Esophagus squamous epithelium (tissue), 4 donors: ENCODE measurements at regions not wholly inside any gene's neighbourhood (a gene's known extent, or its start where the extent isn't known, plus 50 kb on each side); places are given as distances from the start of the nearest gene placed in this dataset.

Experiments used
- CTCF ChIP-seq, 6 experiments: fragments of 450-650 bp in 4 of 6; fragments of 200-600 bp in 2 of 6; sonication (generic) in 2 of 6; IDR thresholded peaks; one replicate each; pipeline ENCODE4 v1.5.1; 2016 to 2019; ENCODE audit warnings: antibody characterized with exemption in 6 of 6, mild to moderate bottlenecking in 4 of 6, moderate library complexity in 4 of 6
- POLR2A ChIP-seq, 4 donors: fragments of 450-650 bp; IDR thresholded peaks; one replicate each; pipeline ENCODE4 v1.6.1; 2017; ENCODE audit warnings: antibody characterized with exemption in 4 of 4, mild to moderate bottlenecking in 4 of 4, moderate library complexity in 3 of 4

DNA sequence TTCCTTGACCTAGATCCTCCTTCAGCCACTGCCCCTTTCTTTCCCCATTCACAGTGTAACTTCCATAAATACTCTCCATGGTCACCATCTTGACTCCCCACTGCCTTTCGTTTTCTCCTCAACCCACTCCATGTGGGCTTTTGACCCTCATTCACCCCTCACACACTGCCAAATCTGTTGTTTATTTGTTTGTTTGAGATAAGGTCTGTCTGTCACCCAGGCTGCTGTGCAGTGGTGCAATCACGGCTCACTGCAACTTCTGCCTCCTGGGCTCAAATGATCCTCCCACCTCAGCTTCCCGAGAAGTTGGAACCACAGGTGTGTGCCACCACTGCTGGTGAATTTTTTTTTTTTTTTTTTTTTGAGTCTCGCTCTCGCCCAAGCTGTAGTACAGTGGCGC is 162.9 kb downstream of the FGF1 start:
- TF ChIP-seq POLR2A (IDR thresholded peaks at IDR 0.05) (no peak), CTCF (IDR thresholded peaks at IDR 0.05) (no peak)
